ENCODE measurements at regions not wholly inside any gene's neighbourhood (a gene's known extent, or its start where the extent isn't known, plus 50 kb on each side); places are given as distances from the start of the nearest gene placed in this dataset.
A peak's percentile ranks its signal among the peaks of the same experiment; 100 is the strongest.

DNA sequence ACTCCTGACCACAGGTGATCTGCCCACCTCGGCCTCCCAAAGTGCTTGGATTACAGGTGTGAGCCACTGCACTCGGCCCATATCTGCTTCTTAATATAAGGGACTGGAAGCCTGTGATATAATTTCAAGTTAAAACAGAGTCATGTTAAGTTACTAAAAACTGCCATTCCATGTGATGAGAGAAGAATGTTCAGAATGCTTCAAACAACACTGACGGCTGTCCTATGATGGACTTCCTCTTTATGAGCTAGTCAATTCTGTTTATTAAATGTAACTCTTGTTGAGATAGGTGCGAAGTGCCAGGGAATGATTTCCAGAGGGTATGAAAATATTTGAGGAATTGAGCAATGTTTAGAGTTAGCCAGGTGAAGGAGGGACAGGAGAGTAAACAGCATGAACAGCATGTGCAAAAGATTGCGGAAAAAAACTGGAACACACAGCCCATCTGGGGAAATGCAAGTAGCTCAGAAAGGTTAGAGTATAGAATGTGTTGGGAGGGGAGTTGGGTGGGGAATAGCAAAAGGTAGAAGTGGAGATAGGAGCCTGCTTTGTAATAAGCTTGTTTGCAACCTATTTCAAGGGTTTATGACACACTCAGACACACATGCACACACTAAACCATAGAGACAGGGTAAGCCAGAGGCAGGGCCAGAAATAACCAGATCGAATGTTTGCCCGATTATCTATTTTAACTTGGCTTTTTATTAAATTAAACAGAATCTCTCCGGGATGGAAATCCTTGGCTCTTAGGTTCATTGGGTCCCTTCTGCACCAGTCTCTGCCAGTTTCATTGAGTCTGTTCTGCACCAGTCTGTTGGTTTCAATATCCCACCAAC, 135.6 kb upstream of the COX10 start:
- DNase-seq, result no peak

GRCh38 chr17:13939222-13939621, 130.1 kb upstream of the COX10 start:
- no peak for DNase-seq

GRCh38 chr17:13940858-13941665, 128.2 kb upstream of the COX10 start:
- peak; percentile 25 for DNase-seq

GRCh38 chr17:13941781-13942180, 127.5 kb upstream of the COX10 start:
- DNase-seq, result no peak

DNA sequence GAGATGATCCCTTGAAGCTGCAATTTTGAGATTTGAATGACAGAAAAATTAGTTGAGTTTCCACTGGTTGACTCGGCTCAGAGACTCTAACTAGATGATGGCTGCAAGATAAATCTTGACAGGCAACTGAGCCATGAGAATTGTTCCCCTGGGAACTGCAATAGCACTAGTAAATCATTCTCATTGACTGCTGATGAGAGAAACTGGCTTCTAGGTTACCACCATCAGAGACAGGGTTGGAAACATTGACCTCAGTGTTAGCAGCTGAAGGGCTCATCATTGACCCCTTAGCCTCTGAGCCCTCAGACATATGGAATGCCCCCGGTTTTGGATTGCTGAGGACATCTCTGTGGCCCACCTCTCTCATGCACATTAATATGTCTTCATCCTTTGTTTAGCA, 125.4 kb upstream of the COX10 start:
- no peak for DNase-seq

DNA sequence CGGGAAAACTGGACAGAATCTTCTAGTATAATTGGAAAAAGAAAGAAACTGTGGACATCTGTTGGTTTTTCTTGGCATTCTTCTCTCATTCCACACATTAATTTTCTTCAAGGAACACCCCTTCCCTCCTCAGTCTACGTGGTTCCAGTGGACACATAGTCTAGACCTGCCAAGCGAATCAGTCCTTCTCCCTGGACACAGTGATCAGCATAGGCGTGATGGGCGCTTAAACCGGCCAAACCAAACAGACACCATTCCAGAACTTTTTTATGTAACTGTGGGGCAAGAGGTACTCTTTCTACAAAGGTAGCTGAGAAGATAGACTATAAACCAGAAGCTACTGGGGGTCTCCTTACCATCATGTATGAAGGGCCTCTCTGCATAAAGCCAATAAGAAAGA, 121.8 kb upstream of the COX10 start:
- no peak for DNase-seq

DNA sequence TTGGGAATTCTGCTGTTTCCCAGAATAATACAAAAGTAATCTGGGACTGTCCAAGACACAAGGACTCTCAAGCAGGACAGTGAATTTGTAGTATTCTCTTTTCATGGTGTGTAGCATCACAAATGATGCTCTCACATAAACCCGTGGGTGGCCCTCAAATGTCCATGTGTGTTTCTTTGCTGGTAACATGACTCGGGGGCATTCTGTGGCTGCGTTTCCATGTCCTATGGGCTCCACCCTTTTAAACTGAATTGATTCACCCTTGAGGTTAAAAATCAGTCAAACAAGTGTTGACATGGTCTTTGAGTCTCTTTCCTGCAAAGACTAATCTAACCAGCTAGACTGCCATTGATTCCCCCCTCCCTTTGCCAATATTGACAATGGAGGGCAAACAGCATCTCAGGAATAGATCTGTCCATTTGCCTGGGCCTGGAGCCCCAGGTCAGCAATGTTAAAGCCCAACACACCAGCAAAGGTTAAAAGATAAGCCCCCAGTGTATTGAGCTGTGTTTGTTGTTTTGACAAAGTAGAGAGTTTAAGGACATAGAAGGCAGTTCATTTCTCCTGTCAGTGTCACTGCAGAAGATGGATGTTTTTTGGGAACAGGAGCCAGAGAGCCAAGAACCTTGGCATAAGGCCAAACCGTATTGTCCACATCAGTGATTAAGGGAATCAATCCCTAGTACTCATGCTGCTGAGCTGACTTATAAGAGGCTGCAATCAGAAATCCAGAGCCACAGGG, 117.1 kb upstream of the COX10 start:
- DNase-seq, result no peak

GRCh38 chr17:13953841-13954240, 115.5 kb upstream of the COX10 start:
- peak; percentile 53 for DNase-seq

- peak; percentile 41 for DNase-seq
Measured at GRCh38 chr17:13957636-13958035, 111.7 kb upstream of the COX10 start.

- DNase-seq, result no peak
Measured at GRCh38 chr17:13958773-13959172, 110.5 kb upstream of the COX10 start.

DNA sequence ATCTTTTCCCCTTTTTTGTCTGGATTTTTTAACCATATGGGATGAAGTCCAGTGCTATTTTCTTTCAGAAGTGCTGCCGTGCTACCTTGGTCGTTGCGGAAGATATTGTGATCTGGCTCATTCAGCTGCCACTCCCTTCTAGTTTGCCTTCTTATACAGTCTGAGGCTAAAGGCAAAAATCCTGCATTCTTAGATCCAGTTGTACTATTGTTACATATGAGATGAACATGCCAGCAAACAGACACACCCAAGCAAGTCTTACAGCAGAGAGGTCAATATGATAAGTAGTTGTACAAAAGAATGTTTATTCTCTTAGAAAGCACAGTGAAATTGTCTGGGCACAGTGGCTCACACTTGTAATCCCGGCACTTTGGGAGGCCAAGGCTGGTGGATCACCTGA, 108.0 kb upstream of the COX10 start:
- no peak for DNase-seq

DNA sequence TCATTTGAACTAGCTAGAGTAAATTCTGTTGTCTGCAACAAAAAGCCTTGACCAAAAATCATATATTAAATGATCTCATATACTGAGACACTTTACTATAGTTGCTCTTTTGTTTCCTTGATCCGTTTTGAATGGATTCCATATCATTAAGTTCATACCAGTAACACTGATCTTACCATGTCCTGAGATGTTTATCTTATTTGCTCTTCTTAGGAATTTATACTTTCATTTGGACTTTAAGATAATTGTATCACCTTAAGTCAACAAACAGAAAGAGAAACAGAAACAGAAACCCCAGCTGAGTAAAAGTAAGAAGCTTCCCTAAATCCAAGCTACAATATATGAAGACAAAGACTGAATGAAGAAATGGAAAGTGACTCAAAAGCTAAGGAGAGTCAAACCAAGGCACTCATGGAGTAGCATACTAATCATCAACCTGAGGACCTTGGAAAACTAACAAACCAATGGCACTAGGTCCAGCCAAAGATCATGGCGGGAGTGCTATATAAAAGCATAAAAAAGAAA, 106.5 kb upstream of the COX10 start:
- DNase-seq, result no peak

DNA sequence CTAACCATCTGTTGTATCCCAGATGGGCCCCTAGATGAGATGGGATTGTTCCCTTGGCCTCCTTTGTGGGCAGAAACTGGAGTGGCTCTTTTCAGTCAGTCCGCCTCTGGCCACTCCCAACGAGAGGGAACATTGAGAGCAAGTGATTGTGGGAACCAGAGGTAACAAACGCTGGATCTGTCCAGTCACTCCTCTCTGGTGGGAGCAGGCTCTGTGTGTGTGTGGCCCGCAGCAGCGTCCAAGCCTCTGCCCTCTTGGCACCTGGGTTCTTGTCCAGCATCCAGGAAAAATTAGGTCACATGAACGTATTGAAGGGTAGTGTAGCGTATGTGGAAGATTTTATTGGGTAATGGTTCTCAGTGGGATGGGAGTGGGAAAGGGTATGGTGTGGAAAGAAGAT, 101.9 kb upstream of the COX10 start:
- DNase-seq, result no peak

DNA sequence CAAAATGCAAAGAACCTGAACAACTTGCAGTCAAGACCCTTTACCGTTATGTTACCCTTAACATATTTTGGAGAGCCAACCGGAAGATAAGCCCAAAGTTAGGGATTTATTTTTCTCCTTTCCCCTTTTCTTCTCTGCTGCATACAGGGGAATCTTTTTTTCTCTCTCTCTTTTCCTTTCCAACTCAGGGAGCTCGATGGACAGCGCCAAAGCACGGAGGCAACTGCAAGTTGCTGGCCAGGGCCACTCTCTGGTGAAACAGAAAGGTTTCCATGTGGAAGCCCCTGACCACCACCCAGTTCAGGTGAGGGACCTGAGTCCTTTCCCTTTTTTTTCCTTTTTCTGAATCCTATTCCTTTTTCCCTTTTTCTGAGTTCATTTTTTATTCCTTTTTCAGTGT, 98.8 kb upstream of the COX10 start:
- no peak for DNase-seq

DNA sequence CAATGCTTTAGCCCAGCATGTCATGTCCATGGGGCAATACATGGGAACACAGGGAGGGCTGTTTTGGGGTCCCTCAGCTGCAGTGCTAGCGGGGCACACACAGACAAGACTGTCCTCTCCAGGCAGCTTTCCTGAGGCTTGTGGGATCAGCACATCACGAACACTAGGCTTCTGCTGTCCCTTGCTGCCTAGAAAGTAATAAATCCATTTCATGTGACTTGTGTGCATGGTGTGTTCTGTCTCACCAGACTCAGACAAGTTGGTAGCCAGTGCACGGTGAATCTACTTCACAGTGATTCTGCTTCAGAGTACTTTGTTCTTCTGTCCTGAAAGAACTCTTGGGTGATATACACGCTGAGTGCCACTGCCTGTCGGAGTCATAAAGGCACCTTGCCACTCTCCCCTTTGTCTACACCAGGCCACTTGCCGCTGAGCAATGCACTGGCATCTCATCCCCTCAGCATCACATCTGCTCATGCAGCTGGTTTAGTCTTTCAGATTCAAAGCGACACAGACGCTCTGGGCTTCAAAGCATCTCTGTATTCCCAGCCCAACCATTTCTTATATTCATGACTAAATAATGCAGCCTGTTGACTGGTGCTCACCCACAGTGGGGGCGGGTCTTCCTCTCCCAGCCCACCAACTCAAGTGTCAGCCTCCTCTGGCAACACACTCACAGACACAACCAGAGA, 95.2 kb upstream of the COX10 start:
- no peak for DNase-seq

DNA sequence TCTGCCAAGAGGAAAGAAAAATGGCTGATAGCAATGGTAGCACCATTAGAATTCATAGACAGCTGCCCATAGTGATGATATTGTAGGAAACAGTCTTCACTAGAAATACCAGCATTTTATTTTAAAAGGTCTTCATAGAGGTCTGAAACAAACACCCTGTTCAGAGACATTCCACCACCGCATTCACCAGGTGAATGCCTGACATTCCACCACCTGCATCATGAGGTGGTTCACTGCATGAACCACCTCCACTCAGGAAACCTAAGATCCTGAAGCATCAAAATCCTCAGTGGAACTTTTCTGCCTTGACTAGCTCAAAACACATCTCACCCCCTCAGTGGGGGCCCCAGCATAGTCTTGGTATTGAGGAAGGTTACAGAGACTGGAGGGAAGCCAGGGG, 91.5 kb upstream of the COX10 start:
- no peak for DNase-seq

- DNase-seq, result no peak
Measured at GRCh38 chr17:13978478-13978877, 90.8 kb upstream of the COX10 start.

- DNase-seq, result peak; percentile 7
Measured at GRCh38 chr17:13981881-13982280, 87.4 kb upstream of the COX10 start.

DNA sequence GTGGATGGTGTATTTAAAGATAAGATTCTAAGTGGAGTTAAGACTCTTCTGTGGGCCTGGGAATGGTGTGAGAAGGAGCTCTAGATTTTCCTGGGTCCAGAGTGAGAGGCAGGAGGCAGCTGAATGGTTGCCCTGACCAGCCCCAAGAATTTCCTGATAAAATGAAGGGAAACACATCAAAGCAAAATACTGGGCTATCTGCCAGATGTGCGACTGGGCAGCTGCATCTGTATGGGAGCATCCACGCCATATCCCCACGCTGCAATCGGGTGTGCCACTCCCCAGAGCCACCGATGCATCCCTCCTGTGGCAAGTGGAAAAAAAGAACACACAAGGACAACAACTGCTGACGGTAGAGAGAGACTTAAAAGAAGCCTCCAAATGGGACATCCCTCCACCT, 84.3 kb upstream of the COX10 start:
- no peak for DNase-seq

DNA sequence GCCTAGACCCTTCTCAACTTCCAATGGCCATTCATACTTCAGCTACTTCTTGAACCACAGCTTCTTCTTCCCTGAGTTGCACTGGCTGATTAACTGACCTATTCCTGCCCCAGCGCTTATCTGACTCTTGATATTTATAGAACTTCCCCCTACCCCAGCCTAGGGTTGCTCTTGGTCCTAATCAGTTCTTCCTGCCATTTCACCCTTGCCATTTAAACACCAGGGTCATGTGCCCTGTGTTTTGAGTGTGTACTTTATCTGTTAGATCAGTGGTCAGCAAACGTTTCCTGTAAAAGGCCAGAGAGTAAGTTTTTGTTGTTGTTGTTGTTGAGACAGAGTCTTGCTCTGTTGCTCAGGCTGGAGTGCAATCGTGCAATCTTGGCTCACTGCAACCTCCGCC, 82.4 kb upstream of the COX10 start:
- DNase-seq, result no peak

DNA sequence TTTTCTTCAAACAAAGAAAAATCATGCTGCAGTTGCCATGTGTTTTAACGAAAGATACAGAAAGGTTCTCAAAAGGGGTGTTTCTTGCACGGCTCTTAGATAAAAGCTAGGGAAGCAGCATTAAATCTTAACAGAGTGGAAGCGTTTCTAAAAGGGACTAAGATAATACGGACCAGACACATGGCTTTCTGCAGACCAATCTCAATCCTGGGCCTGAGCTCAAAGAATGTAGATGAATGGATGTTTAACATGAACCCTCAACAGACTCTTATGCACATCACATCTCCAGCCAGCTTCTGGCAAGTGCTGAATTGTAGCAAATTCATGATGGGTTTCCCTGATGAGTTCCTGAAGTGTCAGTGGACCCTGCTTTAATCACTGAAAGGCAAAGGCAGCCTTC, 80.2 kb upstream of the COX10 start:
- DNase-seq, result no peak

GRCh38 chr17:13993106-13993505, 76.2 kb upstream of the COX10 start:
- no peak for DNase-seq

Measured in fibroblast of skin of abdomen (primary cell).